Left renal pelvis (tissue), 4 donors: ENCODE measurements at regions not wholly inside any gene's neighbourhood (a gene's known extent, or its start where the extent isn't known, plus 50 kb on each side); places are given as distances from the start of the nearest gene placed in this dataset.

Source experiments
- DNase-seq, 4 donors: peaks; one replicate each; pipeline ENCODE4 v3.0.0-alpha.2; 2013; ENCODE audit warnings: low read depth in 4 of 4, low spot score in 3 of 4

DNA sequence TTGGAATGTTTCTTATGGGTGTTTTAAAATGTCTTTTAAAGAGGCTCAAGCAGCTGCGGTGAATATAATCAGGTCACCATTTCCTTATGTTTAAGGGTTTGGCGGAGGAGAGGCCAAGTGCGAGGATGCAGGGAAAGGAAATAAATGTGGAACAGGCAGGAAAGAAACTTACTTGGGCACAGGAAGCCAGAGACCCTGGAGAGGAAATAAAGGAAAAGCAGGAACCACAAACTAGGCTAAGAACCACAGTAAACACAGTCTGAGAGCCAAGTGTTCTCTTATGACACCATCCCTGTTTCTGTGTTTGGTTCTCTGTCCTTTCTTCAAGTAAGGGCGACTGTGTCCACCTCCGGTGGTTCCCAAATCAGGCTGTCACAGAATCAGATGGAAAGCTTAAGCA is 166.5 kb downstream of the C9orf152 start:
- no peak for DNase-seq

- no peak for DNase-seq
Measured at GRCh38 chr9:110047232-110047954, 160.6 kb downstream of the C9orf152 start.

- DNase-seq: no peak
Measured at GRCh38 chr9:110047955-110048402, 160.0 kb downstream of the C9orf152 start.

DNA sequence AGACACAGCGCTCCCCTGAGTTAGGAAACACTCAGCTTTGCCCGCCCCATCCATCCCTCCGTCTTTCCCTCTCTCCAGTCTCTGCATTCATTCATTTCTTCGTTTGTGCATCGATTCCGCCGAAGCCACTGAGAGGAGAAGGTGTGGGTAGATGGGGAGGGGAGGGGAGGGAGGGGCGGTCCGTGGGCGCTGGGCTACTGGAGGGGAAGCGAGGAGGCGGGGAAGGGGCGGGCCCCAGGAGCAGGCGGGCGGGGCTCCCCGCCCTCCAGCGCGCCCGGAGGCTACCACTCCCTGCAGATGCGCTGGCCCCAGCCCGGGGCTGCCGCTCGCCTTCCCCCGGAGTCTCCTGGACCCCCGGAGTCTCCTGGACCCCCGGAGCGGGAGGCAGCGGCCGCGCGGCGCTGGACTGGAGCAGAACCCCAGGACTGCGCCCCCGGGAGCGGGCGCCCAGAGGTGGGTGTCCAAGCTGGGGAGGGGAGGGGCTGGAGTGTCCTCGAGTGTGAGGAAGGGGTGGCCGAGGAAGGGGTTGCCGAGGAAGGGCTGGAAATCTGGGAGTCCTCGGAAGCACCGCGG is 159.5 kb downstream of the C9orf152 start:
- peak in 2 of 4 donors; percentile 55 to 56 for DNase-seq

- no peak for DNase-seq
Measured at GRCh38 chr9:110048976-110049698, 158.8 kb downstream of the C9orf152 start.

DNA sequence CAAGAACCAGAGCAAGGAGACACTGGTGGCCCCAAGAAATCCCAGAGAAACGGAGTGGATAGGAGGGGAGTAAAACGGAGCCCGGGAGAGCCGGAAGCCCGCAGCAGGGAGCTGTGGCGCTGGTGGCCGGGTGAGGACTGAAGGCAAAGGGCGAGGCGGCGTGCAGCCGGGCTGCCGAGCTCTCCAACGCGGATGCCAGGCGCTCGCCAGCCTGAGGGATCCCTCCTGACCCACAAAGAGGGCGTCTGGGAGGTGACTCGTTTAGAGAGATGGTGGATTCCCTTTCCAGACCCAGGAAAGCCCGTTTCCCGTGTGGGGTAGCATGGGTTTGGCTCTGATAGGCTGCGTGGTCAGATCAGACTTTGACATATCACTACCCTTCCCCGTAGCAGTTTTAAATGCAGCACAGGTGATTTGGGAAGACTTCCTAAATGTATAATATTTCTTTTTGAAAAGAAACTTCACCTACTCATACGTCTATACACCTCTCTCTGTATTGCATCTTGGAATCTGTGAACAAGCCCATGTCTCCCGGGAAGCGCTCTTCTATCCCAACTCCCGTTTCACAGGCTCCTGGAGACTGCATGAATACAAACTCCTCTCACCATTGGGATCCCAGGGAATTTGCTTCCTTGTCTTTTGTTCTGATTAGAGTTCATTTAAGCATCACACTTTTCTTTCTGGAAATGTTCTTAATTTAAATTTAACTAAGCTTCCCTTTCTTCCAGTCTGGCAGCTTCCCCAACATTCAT is 158.1 kb downstream of the C9orf152 start:
- no peak for DNase-seq

DNA sequence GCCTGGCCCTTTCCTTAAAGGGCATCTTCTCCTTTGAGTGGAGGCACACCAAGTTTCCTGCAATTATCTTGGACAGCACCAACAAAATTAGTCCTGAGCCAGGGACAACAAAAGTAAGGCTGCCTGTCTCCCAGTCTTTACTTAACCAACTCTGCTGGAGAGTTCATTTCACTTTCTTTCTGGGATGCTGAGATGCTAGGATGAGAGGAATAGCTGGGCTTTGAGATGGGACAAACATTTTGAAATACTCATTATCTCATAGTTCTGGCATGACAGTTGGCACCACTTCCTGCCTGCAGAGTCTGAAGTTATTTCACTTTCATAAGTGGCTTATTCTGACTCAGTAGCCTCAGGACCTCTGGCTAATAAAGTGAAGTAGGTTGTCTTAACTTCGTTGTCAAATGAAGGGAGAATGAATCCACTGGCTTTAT is 157.0 kb downstream of the C9orf152 start:
- DNase-seq: no peak

DNA sequence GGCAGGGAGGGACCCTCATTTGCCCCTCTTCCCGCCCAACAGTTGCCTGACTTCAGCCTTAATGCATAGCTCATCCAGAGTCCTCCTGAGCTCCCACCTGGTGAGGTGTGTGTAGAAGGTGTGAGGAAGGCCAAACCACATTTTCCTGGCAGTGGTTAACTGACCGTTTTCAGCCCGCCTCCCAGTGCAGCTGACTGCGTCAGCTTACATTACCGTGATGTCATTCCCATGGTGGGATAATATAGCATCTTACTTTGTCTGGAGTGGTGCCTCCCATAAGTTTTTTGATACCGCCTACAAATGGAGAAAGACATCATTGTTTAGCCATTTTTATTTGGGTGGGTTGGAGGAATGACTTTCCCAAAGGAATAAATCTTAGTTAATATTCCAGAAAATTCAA is 151.9 kb downstream of the C9orf152 start:
- no peak for DNase-seq

- DNase-seq: no peak
Measured at GRCh38 chr9:110058304-110058953, 149.5 kb downstream of the C9orf152 start.

DNA sequence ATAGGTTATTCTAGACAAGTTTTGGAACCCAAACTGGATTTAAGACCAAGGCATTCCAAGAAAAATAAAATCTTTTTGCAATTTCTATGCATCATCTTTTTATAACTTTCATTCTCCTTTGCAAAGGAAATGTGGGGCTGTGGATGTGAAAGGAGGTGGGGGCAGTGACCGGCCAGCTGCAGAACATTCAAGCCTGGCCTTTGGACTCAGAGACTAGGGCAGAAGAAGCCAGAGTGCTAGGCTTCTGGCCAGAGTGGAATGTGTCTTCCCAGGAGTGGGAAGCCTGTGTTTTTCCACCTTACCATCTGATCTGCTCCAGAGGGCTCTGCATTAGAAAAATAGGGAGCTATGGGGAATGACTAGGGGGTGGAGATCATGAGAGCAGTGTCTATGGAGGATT is 148.5 kb downstream of the C9orf152 start:
- DNase-seq: no peak

DNA sequence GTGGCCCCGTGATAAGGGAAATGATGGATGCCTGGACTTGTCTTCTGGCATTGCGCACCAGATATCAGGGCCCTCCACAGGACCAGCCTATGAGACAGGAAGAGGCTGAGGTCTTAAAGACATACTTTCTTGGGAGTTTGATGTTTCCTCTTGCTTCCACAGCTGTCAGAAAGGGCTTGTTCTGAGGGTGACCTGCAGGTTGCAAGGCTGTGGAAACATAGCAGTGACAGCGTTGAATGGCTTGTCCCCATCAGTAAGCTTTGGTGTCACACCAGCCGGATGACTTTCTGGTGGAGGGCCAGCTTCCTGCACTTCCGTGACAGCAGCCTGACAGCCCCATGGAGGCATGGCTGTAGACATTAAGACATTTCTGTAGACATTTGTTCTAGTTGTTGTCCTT is 143.2 kb downstream of the C9orf152 start:
- DNase-seq: no peak

DNA sequence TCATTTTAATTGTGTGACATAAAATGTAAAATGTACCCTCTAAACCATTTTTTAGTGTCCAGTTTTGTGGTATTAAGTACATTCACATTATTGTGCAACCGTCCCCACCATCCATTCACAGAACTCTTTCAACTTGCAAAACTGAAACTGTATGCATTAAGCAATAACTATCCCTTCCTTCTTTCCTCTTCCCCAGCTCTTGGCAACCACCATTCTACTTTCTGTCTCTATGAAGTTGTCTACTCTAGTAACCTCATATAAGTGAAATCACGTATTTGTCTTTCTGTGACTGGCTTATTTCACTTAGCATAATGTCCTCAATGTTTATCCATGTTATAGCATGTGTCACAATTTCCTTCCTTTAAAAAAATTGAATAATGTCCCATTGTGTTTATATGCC is 142.4 kb downstream of the C9orf152 start:
- DNase-seq: no peak

DNA sequence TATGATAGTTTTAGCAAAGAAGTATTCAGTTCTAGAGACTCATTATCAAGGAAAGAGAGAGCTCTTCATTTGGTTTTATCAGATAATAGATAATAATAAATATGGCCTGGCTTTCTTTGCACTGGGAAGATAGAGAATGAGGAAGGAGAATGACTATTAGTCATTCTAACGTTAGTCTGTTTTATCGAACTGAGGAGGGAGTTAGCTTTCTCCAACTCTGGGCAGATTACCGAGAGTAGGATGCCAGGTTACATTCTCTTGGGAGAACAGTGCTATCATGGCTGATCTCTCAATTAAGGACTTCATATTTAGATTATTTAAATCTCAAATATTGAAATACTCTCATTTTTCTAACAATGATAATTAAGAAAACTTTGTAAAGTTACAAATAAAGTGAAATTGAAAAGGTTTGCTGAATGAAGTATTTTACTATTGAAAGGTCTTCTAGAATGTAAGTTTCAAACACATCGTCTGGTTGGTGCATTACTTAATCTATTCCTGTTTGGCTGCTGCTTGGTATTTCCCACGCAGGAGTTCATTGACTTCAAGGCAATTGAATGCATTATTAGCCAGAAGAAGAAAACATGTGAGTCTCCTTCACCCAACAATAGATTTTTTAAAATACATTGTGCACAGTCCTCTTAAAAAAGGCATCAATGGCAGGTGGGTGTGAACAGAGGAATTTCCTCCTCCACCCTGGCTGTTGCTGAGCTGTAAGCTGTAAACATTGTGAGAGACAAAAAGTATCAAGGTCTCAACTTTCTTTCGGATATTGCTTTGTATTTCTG is 140.8 kb downstream of the C9orf152 start:
- no peak for DNase-seq

DNA sequence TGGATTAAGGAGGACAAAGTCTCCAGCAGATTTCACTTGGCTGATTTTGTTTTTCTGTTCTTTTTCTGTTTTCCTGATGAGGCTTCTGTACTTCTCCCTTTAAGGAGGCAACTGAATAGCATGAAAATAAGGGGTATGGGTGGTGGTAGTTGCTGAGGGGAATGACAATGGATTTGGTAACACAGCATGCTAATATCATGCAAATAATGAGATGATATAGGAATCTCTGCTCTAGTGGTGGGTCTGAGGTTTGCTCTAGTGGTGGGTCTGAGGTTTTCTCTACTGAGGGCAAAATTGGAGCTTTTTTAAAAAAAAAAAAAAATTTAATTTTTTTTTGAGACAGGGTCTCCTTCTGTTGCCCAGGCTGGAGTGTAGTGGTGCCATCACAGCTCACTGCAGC is 139.7 kb downstream of the C9orf152 start:
- no peak for DNase-seq

DNA sequence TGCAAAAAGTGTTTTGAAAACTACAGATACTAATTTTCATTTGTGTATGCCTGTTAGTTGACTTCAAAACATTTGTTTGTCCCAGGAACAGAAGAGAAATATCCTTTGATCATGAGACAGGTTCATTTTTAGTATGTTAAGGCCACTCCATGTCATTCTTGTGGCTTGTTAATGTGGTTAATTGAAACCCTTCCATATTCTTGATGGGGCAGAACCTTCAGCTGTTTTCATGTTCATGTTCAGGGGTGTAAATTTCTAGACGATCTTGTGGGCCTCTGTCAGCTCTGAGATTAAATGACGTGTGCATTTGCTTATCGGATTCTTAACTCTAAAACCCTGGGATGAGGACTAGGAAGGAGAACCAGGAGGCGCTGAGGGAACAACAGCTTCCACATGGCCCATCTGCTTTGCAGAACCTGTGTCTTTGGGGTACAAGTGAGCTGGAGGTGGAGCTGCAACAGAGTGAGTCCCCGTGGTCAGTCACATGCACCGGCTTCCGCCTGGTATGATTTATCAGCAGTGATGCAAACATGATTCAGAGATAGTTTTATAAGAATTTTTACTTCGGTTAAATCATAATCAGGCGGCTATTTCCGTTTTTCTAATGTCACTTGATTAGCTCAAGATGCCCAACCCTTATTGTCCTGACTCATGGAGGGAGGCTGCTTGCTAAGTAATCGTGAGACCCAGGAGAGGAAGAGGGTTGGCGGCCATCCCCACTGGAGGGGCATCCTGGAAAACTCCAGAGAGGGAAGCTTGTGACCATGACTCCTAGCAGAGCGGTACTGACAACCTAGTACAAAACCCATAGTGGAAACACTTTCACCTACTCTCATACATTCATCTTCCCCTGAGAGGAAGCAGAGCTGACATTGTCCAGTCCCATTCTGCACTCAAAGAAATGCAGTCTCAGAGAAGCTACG is 138.4 kb downstream of the C9orf152 start:
- no peak for DNase-seq

- no peak for DNase-seq
Measured at GRCh38 chr9:110072597-110073355, 135.2 kb downstream of the C9orf152 start.

GRCh38 chr9:110073356-110073905 is 134.5 kb downstream of the C9orf152 start:
- no peak for DNase-seq
